Natural killer cell (primary cell): ENCODE measurements at regions not wholly inside any gene's neighbourhood (a gene's known extent, or its start where the extent isn't known, plus 50 kb on each side); places are given as distances from the start of the nearest gene placed in this dataset.
"Not testable (repeated sequence)": the region's sequence is repeated elsewhere in the genome, so short reads cannot be mapped to it uniquely, and the experiment has no call there.

Experiments used
- ATAC-seq, 3 donors: fragments of 150-1000 bp in 2 of 3; fragments of 200-7000 bp in 1 of 3; cut with Tn5 transposase; 1 replicate in 1 of 3; 2 replicates in 2 of 3; pipeline ENCODE4 v1.10.0; 2021; ENCODE audit warnings: mild to moderate bottlenecking in 2 of 3, moderate library complexity in 2 of 3
- DNase-seq, 2 donors: peaks; one replicate each; pipeline versions ENCODE4 v3.0.0 to v3.0.0-alpha.2; 2013 to 2021; ENCODE audit warnings: mixed read lengths in 1 of 2
- H3K27ac ChIP-seq: one replicate; pipeline ENCODE4 v1.5.1; 2013; ENCODE audit warnings: mild to moderate bottlenecking, low read length
- H3K27me3 ChIP-seq: one replicate; pipeline ENCODE4 v1.6.1; 2013; ENCODE audit warnings: low read length; ENCODE audit not compliant: control insufficient read depth, insufficient read depth
- H3K36me3 ChIP-seq: one replicate; pipeline ENCODE4 v1.6.1; 2013; ENCODE audit warnings: low read length; ENCODE audit not compliant: control insufficient read depth, insufficient read depth
- H3K4me1 ChIP-seq: one replicate; pipeline ENCODE4 v1.6.1; 2013; ENCODE audit warnings: low read length; ENCODE audit not compliant: control insufficient read depth, insufficient read depth
- H3K4me3 ChIP-seq: one replicate; pipeline ENCODE4 v1.5.1; 2013; ENCODE audit warnings: low read length
- H3K9me3 ChIP-seq: one replicate; pipeline ENCODE4 v1.6.1; 2013; ENCODE audit warnings: low read length; ENCODE audit not compliant: control insufficient read depth, insufficient read depth
- H3K27ac Mint-ChIP-seq, 2 donors: one replicate each; pipeline ENCODE4 v1.8.0; 2022; ENCODE audit warnings: mild to moderate bottlenecking in 2 of 2, mixed read lengths in 2 of 2, moderate library complexity in 1 of 2
- H3K27me3 Mint-ChIP-seq, 2 donors: one replicate each; pipeline ENCODE4 v1.8.0; 2022; ENCODE audit warnings: low read depth in 2 of 2, mixed read lengths in 2 of 2
- H3K36me3 Mint-ChIP-seq: one replicate; pipeline ENCODE4 v1.8.0; 2022; ENCODE audit warnings: mixed read lengths
- H3K4me1 Mint-ChIP-seq, 2 donors: one replicate each; pipeline ENCODE4 v1.8.0; 2022; ENCODE audit warnings: mixed read lengths in 2 of 2
- H3K4me3 Mint-ChIP-seq: one replicate; pipeline ENCODE4 v1.8.0; 2022; ENCODE audit warnings: mild to moderate bottlenecking, moderate library complexity, mixed read lengths
- H3K9me3 Mint-ChIP-seq, 2 donors: one replicate each; pipeline ENCODE4 v1.8.0; 2022; ENCODE audit warnings: mixed read lengths in 2 of 2
- CTCF ChIP-seq: fragments of 200-600 bp; IDR thresholded peaks from one replicate; pipeline ENCODE4 v1.8.0; 2022; ENCODE audit warnings: antibody characterized with exemption
- WGBS: methylation state at CpG from one replicate; pipeline ENCODE4 v1.1.7; 2013; ENCODE audit warnings: missing lambda C conversion rate; ENCODE audit not compliant: insufficient coverage; 5-methylcytosine and 5-hydroxymethylcytosine counted together
- intact Hi-C: fragments of 100-400 bp; cut with micrococcal nuclease; formaldehyde crosslinking; loops from one replicate; pipeline ENCODE4 v1.14.2; 2022

GRCh38 chr6:139955366-139956155 is 581.1 kb upstream of the CITED2 start:
- WGBS = 78% methylated on average over 1 of the region's 2 CpGs
- Histone ChIP-seq H3K4me3 (no peak overlapping the region), H3K27me3 (no peaks in the 10 kb centered on the region), H3K4me1 (no peaks in the 10 kb centered on the region), H3K27ac (no peak overlapping the region), H3K9me3 (no peaks in the 10 kb centered on the region), H3K36me3 (no peaks in the 10 kb centered on the region)
- no peak for DNase-seq
- H3K27me3 Mint-ChIP-seq = peaks cover 0 to 6% of the 10 kb centered on the region in 2 donors
- H3K27ac Mint-ChIP-seq = no peak overlapping the region
- H3K4me1 Mint-ChIP-seq = no peaks in the 10 kb centered on the region
- intact Hi-C loops = no loop called here
- H3K4me3 Mint-ChIP-seq = no peak overlapping the region
- no peak for TF ChIP-seq CTCF
- H3K36me3 Mint-ChIP-seq = no peaks in the 10 kb centered on the region
- ATAC-seq = no peak
- H3K9me3 Mint-ChIP-seq = peaks cover 0 to 2% of the 10 kb centered on the region in 2 donors

GRCh38 chr6:139954463-139955071 is 580.1 kb upstream of the CITED2 start:
- no peaks in the 10 kb centered on the region for H3K27me3 ChIP-seq
- Mint-ChIP-seq H3K27ac (no peak overlapping the region), H3K4me1 (no peaks in the 10 kb centered on the region), H3K36me3 (no peaks in the 10 kb centered on the region), H3K4me3 (no peak overlapping the region), H3K9me3 (peaks cover 0 to 2% of the 10 kb centered on the region in 2 donors), H3K27me3 (peaks cover 0 to 6% of the 10 kb centered on the region in 2 donors)
- no peaks in the 10 kb centered on the region for H3K9me3 ChIP-seq
- no peaks in the 10 kb centered on the region for H3K36me3 ChIP-seq
- ATAC-seq = no peak
- H3K4me1 ChIP-seq = no peaks in the 10 kb centered on the region
- H3K4me3 ChIP-seq = no peak overlapping the region
- intact Hi-C loops = no loop called here
- TF ChIP-seq CTCF = no peak
- DNase-seq = no peak
- H3K27ac ChIP-seq = no peak overlapping the region

- DNase-seq, H3K27me3 ChIP-seq, ATAC-seq, H3K4me1 Mint-ChIP-seq, H3K27ac ChIP-seq, H3K9me3 Mint-ChIP-seq, intact Hi-C loops, H3K9me3 ChIP-seq, H3K36me3 ChIP-seq, H3K27ac Mint-ChIP-seq, H3K4me1 ChIP-seq, H3K36me3 Mint-ChIP-seq, H3K4me3 Mint-ChIP-seq, H3K27me3 Mint-ChIP-seq, H3K4me3 ChIP-seq: not testable (repeated sequence)
- 94% methylated on average over 11 of the region's 11 CpGs for WGBS
Observed at GRCh38 chr6:139953780-139954179, 579.3 kb upstream of the CITED2 start.

- H3K4me1 Mint-ChIP-seq = no peaks in the 10 kb centered on the region
- no peak for TF ChIP-seq CTCF
Observed at GRCh38 chr6:139951172-139951571, 576.7 kb upstream of the CITED2 start.

More at GRCh38 chr6:139951172-139951571, 576.7 kb upstream of the CITED2 start:
- WGBS = 50% methylated on average over 2 of the region's 3 CpGs
- Histone ChIP-seq H3K27me3 (no peaks in the 10 kb centered on the region), H3K36me3 (no peaks in the 10 kb centered on the region), H3K4me1 (no peaks in the 10 kb centered on the region), H3K9me3 (no peaks in the 10 kb centered on the region), H3K27ac (no peak overlapping the region), H3K4me3 (no peak overlapping the region)
- no peak overlapping the region for H3K27ac Mint-ChIP-seq
- H3K4me3 Mint-ChIP-seq = no peak overlapping the region
- peaks cover 0 to 2% of the 10 kb centered on the region in 2 donors for H3K9me3 Mint-ChIP-seq
- H3K36me3 Mint-ChIP-seq = no peaks in the 10 kb centered on the region
- intact Hi-C loops = no loop called here
- ATAC-seq (no peak), DNase-seq (no peak)
- peaks cover 0 to 6% of the 10 kb centered on the region in 2 donors for H3K27me3 Mint-ChIP-seq
